ENCODE measurements at regions not wholly inside any gene's neighbourhood (a gene's known extent, or its start where the extent isn't known, plus 50 kb on each side); places are given as distances from the start of the nearest gene placed in this dataset.

- no peak for DNase-seq
Measured at GRCh38 chr19:30671367-30671619, 299.1 kb downstream of the ZNF536 start.

- no peak for DNase-seq
Measured at GRCh38 chr19:30670562-30671366, 298.6 kb downstream of the ZNF536 start.

GRCh38 chr19:30670011-30670329 is 297.8 kb downstream of the ZNF536 start:
- no peak for DNase-seq

DNA sequence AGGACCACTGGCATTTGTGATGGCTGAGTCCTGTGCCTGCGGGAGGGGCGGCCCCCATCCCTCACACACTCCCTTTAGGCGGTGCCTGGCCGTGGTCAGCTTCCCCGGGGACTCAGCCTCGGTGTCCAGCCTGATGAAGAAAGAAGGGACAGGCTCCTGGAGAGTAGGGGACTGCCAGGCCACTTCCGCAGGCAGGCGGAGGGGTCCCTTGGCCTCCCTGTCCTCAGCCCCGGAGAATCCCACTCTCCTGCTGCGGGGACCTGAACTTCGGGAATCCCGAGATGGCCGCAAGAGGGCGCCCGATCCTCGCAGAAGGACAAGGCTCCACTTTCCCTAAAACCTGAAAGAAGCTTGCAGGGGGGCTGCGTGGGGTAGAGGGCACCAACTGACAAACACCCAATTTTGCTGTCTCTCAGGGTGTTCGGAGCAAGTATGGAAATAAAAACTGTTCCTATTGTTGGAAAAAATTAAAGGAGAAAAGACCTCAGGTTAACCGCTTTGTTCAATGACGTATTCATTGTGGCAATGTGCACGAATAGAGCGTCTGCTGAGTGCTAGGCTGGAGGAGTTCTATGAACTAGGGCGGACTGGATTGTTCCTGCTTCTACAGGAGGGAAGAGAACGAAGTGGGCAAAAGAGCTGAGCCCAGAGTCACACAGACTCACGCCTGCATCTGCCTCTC is 297.3 kb downstream of the ZNF536 start:
- DNase-seq: no peak

DNA sequence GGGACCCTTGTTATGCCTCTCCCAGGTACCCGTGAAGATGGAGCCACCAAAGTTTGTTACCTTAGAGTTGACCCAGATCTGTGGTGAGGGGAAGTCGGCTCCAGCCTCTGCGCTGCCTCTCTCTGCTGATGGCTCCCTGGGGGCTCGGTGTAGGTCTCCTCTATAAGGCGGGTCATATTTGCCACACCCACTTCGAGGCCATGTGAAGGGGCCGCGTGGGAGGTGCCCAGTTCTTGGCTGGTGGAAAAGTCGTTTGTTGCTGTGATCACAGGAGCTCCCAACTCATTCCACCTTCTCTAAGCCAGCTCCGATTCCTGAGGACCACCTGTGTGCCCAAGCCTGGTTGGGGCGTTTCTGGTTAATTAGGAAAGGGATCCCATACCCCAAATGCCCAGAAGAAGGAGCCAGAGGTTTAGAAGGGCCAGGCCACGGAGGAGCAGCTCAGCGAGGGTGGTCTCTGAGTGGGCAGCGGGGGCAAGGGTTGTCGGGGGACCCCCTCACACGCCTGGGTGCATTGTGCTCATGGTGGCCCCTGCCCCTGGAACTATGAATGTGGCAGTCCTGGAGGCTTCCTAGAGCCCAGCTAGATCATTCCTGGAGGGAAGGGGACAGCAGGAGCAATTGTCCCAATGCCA is 296.5 kb downstream of the ZNF536 start:
- DNase-seq: no peak

DNA sequence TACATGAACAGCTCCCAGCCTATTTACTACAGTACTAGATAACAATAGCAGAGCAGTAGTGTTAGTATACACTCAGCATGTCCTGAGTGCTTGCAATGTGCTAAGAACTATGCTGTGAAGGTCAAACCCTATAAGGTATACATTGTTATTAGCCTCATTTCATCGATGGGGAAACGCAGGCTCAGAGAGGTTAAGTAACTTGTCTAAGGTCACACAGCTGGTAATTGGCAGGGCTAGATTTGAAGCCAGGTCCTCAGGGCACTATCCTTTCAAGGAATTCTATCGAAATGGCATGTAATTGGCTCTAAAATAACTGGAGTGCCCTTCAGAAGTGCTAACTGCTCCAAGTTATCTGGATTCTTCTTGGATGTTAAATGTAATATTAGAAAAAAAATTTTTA is 295.6 kb downstream of the ZNF536 start:
- DNase-seq: no peak

DNA sequence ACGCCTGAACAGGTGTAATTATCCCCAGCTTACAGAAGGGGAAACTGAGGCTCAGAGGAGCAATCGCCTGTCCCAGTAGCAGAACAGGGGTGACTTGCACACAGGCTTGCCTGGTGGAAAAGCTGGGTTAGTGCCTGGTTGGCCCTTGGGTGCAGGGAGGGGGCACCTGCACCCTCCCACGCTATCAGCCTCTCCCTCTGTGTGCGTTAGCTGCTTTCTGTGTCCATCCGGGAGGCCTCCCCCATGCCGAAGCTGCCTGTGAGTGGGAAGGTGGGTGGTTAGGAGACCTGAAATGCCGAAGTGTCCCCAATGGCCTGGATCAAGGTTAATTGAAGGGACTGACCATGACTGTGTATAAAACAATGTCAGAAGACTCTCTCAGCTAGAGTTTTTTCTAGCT is 295.0 kb downstream of the ZNF536 start:
- DNase-seq: no peak

GRCh38 chr19:30666301-30666803 is 294.2 kb downstream of the ZNF536 start:
- peak; percentile 13 for DNase-seq

DNA sequence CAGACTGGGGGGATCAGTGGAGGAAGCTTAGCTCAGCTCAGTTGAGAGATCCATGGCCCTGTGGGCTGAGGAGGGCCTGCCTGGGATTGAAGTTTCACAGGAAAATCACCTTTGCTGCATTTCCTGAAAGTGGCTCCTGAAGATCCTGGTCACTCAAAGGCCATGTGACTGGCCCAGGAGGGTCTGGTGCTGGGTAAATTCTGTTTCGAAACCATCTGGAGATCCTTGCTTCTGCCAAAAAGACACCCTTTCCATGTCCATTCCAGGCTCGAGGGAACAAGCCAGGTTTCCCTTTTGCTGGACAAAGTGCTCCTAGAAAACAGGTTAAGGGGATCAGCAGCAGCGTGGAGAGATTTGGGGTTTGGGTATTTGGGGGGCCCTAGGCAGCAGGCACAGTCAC is 293.3 kb downstream of the ZNF536 start:
- DNase-seq: no peak

DNA sequence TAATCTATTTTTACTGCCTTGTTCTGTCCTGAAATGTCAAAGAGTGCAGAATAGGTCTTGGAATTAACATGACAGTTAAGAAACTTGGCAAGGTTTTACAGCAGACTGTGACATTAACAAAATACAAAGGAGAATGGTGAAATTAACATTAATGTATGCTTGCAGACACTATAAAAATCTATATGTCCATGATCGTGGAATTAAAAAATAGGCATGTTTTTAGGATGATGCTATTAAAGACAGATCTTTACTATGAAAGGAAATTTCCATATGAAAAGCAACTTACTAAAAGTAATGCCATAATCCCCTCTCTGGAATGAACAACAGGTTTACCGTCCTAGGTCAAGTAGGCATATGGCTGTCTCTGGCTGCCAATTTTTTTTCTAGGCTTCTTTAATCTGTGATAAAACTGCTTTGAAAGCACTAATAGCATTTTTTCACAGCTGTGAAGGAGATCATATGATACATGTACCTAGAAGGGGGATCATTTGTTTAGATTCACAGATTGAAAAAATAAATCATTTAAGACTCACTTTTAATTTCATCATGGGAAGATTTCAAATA is 291.5 kb downstream of the ZNF536 start:
- no peak for DNase-seq

GRCh38 chr19:30662211-30662861 is 290.2 kb downstream of the ZNF536 start:
- no peak for DNase-seq

GRCh38 chr19:30659638-30660037 is 287.5 kb downstream of the ZNF536 start:
- DNase-seq: no peak

DNA sequence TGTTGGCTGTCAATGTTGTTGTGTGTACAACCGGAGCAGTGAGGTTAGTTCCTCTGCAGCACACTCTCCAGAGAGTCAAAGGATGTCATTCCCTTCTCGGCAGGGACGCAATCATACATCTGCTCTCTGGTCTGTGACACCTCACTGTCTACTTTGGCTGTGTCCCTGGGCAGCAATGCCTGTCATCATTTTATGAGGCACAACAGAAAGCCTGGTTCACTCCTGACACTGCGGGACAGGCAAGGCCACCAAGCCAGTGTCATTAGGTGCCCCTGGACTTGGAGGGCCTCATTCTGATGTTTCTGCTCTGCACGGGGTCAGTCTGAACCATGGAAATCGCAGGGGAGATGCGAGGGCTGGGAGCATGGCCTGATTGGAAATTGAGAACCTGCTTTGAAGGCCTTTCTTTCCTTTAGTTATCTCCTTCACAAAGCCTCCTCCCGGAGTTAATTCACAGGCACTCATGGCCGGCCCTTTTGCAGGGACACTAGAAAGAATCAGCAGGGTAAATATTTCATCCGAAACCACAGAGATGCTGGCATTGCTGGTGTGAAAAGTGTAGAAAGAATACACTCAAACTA is 284.4 kb downstream of the ZNF536 start:
- no peak for DNase-seq

DNA sequence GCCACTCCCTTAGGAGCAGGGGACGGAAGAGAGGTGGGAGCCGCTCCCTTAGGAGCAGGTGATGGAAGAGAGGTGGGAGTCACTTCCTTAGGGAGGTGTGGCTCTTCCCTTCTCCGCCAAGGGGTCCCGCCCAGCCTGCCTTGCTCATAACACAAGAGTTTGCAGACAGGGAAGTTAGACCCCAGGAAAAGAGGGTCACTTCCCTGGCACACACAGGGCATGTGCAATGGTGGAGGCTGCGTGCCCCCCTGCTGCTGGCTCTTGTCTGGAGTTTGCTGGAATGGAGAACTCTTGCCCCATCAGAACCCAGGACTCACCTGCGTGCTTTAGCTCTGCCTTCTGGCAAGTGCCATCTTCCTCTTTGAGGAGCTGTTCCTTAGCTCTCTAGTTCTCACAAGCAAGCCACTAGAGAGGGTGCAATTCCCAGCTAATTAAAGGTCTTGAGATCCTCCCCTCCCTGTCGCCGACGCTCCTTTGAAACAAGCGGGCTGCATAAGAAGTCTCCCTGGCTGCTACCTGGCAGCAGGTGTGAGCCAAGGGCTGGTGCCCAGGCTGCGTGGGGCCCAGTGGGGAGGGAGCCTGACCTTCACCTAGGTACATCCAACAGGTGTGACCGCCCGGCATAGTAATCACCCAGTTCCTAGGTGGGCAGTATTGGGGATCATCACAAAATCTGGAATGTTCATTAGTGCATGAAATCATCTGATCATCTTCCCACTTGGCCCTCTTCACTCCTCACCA is 281.6 kb downstream of the ZNF536 start:
- DNase-seq: no peak

- DNase-seq: no peak
Measured at GRCh38 chr19:30652751-30653150, 280.6 kb downstream of the ZNF536 start.

- DNase-seq: no peak
Measured at GRCh38 chr19:30651691-30652090, 279.5 kb downstream of the ZNF536 start.

- DNase-seq: no peak
Measured at GRCh38 chr19:30651066-30651465, 278.9 kb downstream of the ZNF536 start.

- DNase-seq: peak; percentile 47
Measured at GRCh38 chr19:30649934-30650614, 277.9 kb downstream of the ZNF536 start.

DNA sequence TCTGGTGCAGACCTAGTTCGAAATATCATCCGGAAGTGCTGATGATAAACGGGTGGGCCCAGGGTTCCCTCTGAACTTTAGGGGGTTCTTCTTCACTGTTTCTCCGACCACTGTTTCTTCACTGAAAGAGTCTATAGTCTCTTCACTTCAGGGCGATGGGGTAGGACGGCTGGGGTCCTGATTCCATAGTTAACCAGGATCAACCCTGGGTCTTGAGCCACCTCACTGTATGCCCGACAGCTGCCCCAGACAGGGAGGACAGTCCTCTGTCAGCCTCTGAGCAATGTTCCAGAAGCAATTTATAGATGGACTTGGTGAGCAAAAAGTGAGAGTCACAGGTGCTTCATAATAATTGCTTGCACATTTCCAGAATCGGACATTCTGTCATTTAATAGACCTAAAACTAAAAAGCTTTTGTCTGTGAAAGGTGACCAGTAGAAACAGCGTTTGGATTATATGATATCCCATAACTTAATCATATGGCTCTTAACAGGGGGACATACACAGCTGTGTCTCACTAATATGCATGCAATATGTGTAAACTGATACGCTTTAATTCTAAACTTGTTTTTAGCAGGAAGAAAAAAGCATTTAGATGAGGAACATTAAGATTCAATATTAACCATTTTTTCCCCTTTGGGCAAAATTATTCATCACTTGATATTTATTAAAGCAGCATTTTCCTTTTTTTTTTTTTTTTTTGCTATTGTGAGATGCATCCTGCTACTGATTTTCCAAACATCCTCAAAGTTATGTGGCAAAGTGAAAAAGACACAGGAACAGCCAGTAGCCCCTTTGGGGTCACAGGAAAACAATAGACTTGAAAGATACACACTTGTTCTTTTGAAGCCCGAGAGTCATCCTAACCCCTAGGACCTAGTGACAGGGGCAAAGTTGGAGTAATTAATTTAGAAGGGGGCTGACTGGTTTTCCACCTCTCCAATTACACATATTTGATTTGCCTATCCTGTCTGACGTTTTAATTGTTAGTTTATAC is 277.0 kb downstream of the ZNF536 start:
- no peak for DNase-seq

All from COR-L47 (cell line).